ENCODE measurements at regions not wholly inside any gene's neighbourhood (a gene's known extent, or its start where the extent isn't known, plus 50 kb on each side); places are given as distances from the start of the nearest gene placed in this dataset.

- no peaks in the 10 kb centered on the region for H3K4me1 ChIP-seq (ENCODE audit: control insufficient read depth in 2 of 2, insufficient read depth in 1 of 2, low read depth in 1 of 2, low read length in 2 of 2)
- H2BK15ac ChIP-seq (ENCODE audit: low read length), result no peak overlapping the region
- no peak overlapping the region for H4K8ac ChIP-seq (ENCODE audit: low read depth, low read length)
These were observed 1344.9 kb upstream of the TENM3 start for GRCh38 chr4:180898305-180898704.

GRCh38 chr4:180900781-180901180, 1342.4 kb upstream of the TENM3 start:
- Histone ChIP-seq H2BK120ac (ENCODE audit: low read depth, low read length) (no peak overlapping the region), H2AFZ (ENCODE audit: low read length) (no peak overlapping the region)
- WGBS, 2 donors (ENCODE audit: extremely low coverage in 2 of 2, insufficient read length in 2 of 2, insufficient replicate concordance in 1 of 2), result no CpG with 5 or more reads among the region's 4 CpGs

More at GRCh38 chr4:180898305-180898704, 1344.9 kb upstream of the TENM3 start:
- Histone ChIP-seq H2BK5ac (ENCODE audit: low read length) (no peak overlapping the region), H3K18ac (ENCODE audit: low read length) (no peak overlapping the region), H4K91ac (ENCODE audit: low read depth, low read length, poor library complexity) (no peak overlapping the region), H3K27ac (replicated peaks; ENCODE audit: low read length) (no peak overlapping the region), H3K4me3 (ENCODE audit: low read length in 2 of 2) (no peak overlapping the region), H2BK12ac (ENCODE audit: low read length) (no peak overlapping the region), H3K27me3 (ENCODE audit: control insufficient read depth in 3 of 3, insufficient read depth in 3 of 3, low read depth in 1 of 3, low read length in 3 of 3) (no peaks in the 10 kb centered on the region), H2AFZ (ENCODE audit: low read length) (no peak overlapping the region), H3K9me3 (replicated peaks in 1 of 2; ENCODE audit: control insufficient read depth in 2 of 2, insufficient read depth in 1 of 2, low read depth in 1 of 2, low read length in 2 of 2) (no peaks in the 10 kb centered on the region), H2AK5ac (ENCODE audit: low read depth, low read length) (no peak overlapping the region), H3K9ac (ENCODE audit: low read depth, low read length, poor library complexity) (no peak overlapping the region), H3K79me1 (ENCODE audit: low read depth, low read length) (no peaks in the 10 kb centered on the region), H3K14ac (ENCODE audit: low read length) (no peak overlapping the region), H2BK120ac (ENCODE audit: low read depth, low read length) (no peak overlapping the region), H3K4me2 (ENCODE audit: insufficient read depth, low read length, poor library complexity, severe bottlenecking) (no peak overlapping the region), H3K4ac (ENCODE audit: low read length) (no peak overlapping the region), H3K36me3 (replicated peaks in 1 of 2; ENCODE audit: control insufficient read depth in 2 of 2, insufficient read depth in 2 of 2, low read length in 2 of 2) (no peaks in the 10 kb centered on the region), H3K23ac (ENCODE audit: low read depth, low read length, poor library complexity) (no peak overlapping the region)
- no peak for DNase-seq (ENCODE audit: low spot score)
- no CpG with 5 or more reads among the region's 1 CpG for WGBS, 2 donors (ENCODE audit: extremely low coverage in 2 of 2, insufficient read length in 2 of 2, insufficient replicate concordance in 1 of 2)

GRCh38 chr4:180909279-180909678, 1333.9 kb upstream of the TENM3 start:
- peak; percentile 1 for DNase-seq (ENCODE audit: low spot score)
- Histone ChIP-seq H3K4me1 (ENCODE audit: control insufficient read depth in 2 of 2, insufficient read depth in 1 of 2, low read depth in 1 of 2, low read length in 2 of 2) (peaks cover 5 to 10% of the 10 kb centered on the region in 2 donors), H3K27ac (replicated peaks; ENCODE audit: low read length) (no peak overlapping the region), H3K23ac (ENCODE audit: low read depth, low read length, poor library complexity) (no peak overlapping the region), H2BK120ac (ENCODE audit: low read depth, low read length) (no peak overlapping the region), H2AK5ac (ENCODE audit: low read depth, low read length) (no peak overlapping the region), H3K4me3 (ENCODE audit: low read length in 2 of 2) (no peak overlapping the region), H3K4me2 (ENCODE audit: insufficient read depth, low read length, poor library complexity, severe bottlenecking) (no peak overlapping the region), H2BK15ac (ENCODE audit: low read length) (no peak overlapping the region), H3K36me3 (replicated peaks in 1 of 2; ENCODE audit: control insufficient read depth in 2 of 2, insufficient read depth in 2 of 2, low read length in 2 of 2) (no peaks in the 10 kb centered on the region), H3K9ac (ENCODE audit: low read depth, low read length, poor library complexity) (no peak overlapping the region), H3K9me3 (replicated peaks in 1 of 2; ENCODE audit: control insufficient read depth in 2 of 2, insufficient read depth in 1 of 2, low read depth in 1 of 2, low read length in 2 of 2) (no peaks in the 10 kb centered on the region), H4K8ac (ENCODE audit: low read depth, low read length) (no peak overlapping the region), H2BK5ac (ENCODE audit: low read length) (no peak overlapping the region), H3K27me3 (ENCODE audit: control insufficient read depth in 3 of 3, insufficient read depth in 3 of 3, low read depth in 1 of 3, low read length in 3 of 3) (no peaks in the 10 kb centered on the region), H3K79me1 (ENCODE audit: low read depth, low read length) (no peaks in the 10 kb centered on the region), H4K91ac (ENCODE audit: low read depth, low read length, poor library complexity) (no peak overlapping the region), H2BK12ac (ENCODE audit: low read length) (no peak overlapping the region), H3K18ac (ENCODE audit: low read length) (no peak overlapping the region), H2AFZ (ENCODE audit: low read length) (no peak overlapping the region), H3K14ac (ENCODE audit: low read length) (no peak overlapping the region), H3K4ac (ENCODE audit: low read length) (no peak overlapping the region)
- WGBS, 2 donors (ENCODE audit: extremely low coverage in 2 of 2, insufficient read length in 2 of 2, insufficient replicate concordance in 1 of 2), result no CpG with 5 or more reads among the region's 1 CpG

More at GRCh38 chr4:180900781-180901180, 1342.4 kb upstream of the TENM3 start:
- no peaks in the 10 kb centered on the region for H3K79me1 ChIP-seq (ENCODE audit: low read depth, low read length)
- H3K4me2 ChIP-seq (ENCODE audit: insufficient read depth, low read length, poor library complexity, severe bottlenecking), result no peak overlapping the region
- no peak overlapping the region for H2BK15ac ChIP-seq (ENCODE audit: low read length)
- no peak overlapping the region for H4K91ac ChIP-seq (ENCODE audit: low read depth, low read length, poor library complexity)
- H3K9me3 ChIP-seq (replicated peaks in 1 of 2; ENCODE audit: control insufficient read depth in 2 of 2, insufficient read depth in 1 of 2, low read depth in 1 of 2, low read length in 2 of 2), result no peaks in the 10 kb centered on the region
- no peak overlapping the region for H2BK12ac ChIP-seq (ENCODE audit: low read length)
- H3K14ac ChIP-seq (ENCODE audit: low read length), result no peak overlapping the region
- no peak overlapping the region for H2BK5ac ChIP-seq (ENCODE audit: low read length)
- H3K4me3 ChIP-seq (ENCODE audit: low read length in 2 of 2), result peak overlapping the region in 1 of 2 donors; percentile 64
- H3K27ac ChIP-seq (replicated peaks; ENCODE audit: low read length), result no peak overlapping the region
- H3K36me3 ChIP-seq (replicated peaks in 1 of 2; ENCODE audit: control insufficient read depth in 2 of 2, insufficient read depth in 2 of 2, low read length in 2 of 2), result no peaks in the 10 kb centered on the region
- H3K4me1 ChIP-seq (ENCODE audit: control insufficient read depth in 2 of 2, insufficient read depth in 1 of 2, low read depth in 1 of 2, low read length in 2 of 2), result no peaks in the 10 kb centered on the region
- H3K18ac ChIP-seq (ENCODE audit: low read length), result no peak overlapping the region
- no peak overlapping the region for H3K4ac ChIP-seq (ENCODE audit: low read length)
- H2AK5ac ChIP-seq (ENCODE audit: low read depth, low read length), result no peak overlapping the region
- DNase-seq (ENCODE audit: low spot score), result no peak
- H3K9ac ChIP-seq (ENCODE audit: low read depth, low read length, poor library complexity), result no peak overlapping the region
- H3K27me3 ChIP-seq (ENCODE audit: control insufficient read depth in 3 of 3, insufficient read depth in 3 of 3, low read depth in 1 of 3, low read length in 3 of 3), result no peaks in the 10 kb centered on the region
- no peak overlapping the region for H3K23ac ChIP-seq (ENCODE audit: low read depth, low read length, poor library complexity)
- no peak overlapping the region for H4K8ac ChIP-seq (ENCODE audit: low read depth, low read length)

GRCh38 chr4:180913750-180914149, 1329.5 kb upstream of the TENM3 start:
- Histone ChIP-seq H3K23ac (ENCODE audit: low read depth, low read length, poor library complexity) (no peak overlapping the region), H3K18ac (ENCODE audit: low read length) (no peak overlapping the region), H3K4me3 (ENCODE audit: low read length in 2 of 2) (no peak overlapping the region), H3K4ac (ENCODE audit: low read length) (no peak overlapping the region), H2BK12ac (ENCODE audit: low read length) (no peak overlapping the region), H2BK5ac (ENCODE audit: low read length) (no peak overlapping the region), H2BK15ac (ENCODE audit: low read length) (no peak overlapping the region), H3K79me1 (ENCODE audit: low read depth, low read length) (no peaks in the 10 kb centered on the region), H3K36me3 (replicated peaks in 1 of 2; ENCODE audit: control insufficient read depth in 2 of 2, insufficient read depth in 2 of 2, low read length in 2 of 2) (no peaks in the 10 kb centered on the region), H2AK5ac (ENCODE audit: low read depth, low read length) (no peak overlapping the region), H3K27me3 (ENCODE audit: control insufficient read depth in 3 of 3, insufficient read depth in 3 of 3, low read depth in 1 of 3, low read length in 3 of 3) (no peaks in the 10 kb centered on the region), H4K8ac (ENCODE audit: low read depth, low read length) (no peak overlapping the region), H3K4me2 (ENCODE audit: insufficient read depth, low read length, poor library complexity, severe bottlenecking) (no peak overlapping the region), H4K91ac (ENCODE audit: low read depth, low read length, poor library complexity) (no peak overlapping the region), H3K14ac (ENCODE audit: low read length) (no peak overlapping the region), H3K4me1 (ENCODE audit: control insufficient read depth in 2 of 2, insufficient read depth in 1 of 2, low read depth in 1 of 2, low read length in 2 of 2) (peaks cover 6 to 10% of the 10 kb centered on the region in 2 donors), H3K9ac (ENCODE audit: low read depth, low read length, poor library complexity) (no peak overlapping the region), H2AFZ (ENCODE audit: low read length) (peak overlapping the region; percentile 68), H3K9me3 (replicated peaks in 1 of 2; ENCODE audit: control insufficient read depth in 2 of 2, insufficient read depth in 1 of 2, low read depth in 1 of 2, low read length in 2 of 2) (no peaks in the 10 kb centered on the region), H3K27ac (replicated peaks; ENCODE audit: low read length) (peak overlapping the region; percentile 39), H2BK120ac (ENCODE audit: low read depth, low read length) (no peak overlapping the region)
- DNase-seq (ENCODE audit: low spot score), result peak; percentile 1
- no CpG with 5 or more reads among the region's 1 CpG for WGBS, 2 donors (ENCODE audit: extremely low coverage in 2 of 2, insufficient read length in 2 of 2, insufficient replicate concordance in 1 of 2)

Measured in neuronal stem cell (in vitro differentiated cells).